ENCODE measurements at regions not wholly inside any gene's neighbourhood (a gene's known extent, or its start where the extent isn't known, plus 50 kb on each side); places are given as distances from the start of the nearest gene placed in this dataset.

GRCh38 chr13:22862478-22862877 is 318.3 kb upstream of the SGCG start:
- TF ChIP-seq CTCF (optimal IDR thresholded peaks at IDR 0.05 in 1 of 3, IDR thresholded peaks at IDR 0.05 in 1 of 3, conservative IDR thresholded peaks at IDR 0.05 in 1 of 3; ENCODE audit: extremely low read depth in 1 of 3, insufficient read depth in 2 of 3, low read length in 3 of 3) (no peak), EZH2 (IDR thresholded peaks at IDR 0.05; ENCODE audit: low read length) (no peak)

Data from keratinocyte (primary cell).